Adrenal gland (tissue), 5 donors: ENCODE measurements at regions not wholly inside any gene's neighbourhood (a gene's known extent, or its start where the extent isn't known, plus 50 kb on each side); places are given as distances from the start of the nearest gene placed in this dataset.

Experiments used
- CTCF ChIP-seq, 6 experiments: fragments of 450-650 bp in 4 of 6; fragments of 200-600 bp in 2 of 6; sonication (generic) in 1 of 6; IDR thresholded peaks; 1 replicate in 5 of 6; 2 replicates in 1 of 6; pipeline versions ENCODE4 v1.5.1 to v1.8.0; 2016 to 2021; ENCODE audit warnings: antibody characterized with exemption in 6 of 6, mild to moderate bottlenecking in 2 of 6, moderate library complexity in 1 of 6
- POLR2A ChIP-seq, 2 donors: fragments of 450-650 bp; IDR thresholded peaks; one replicate each; pipeline ENCODE4 v1.6.1; 2017; ENCODE audit warnings: antibody characterized with exemption in 2 of 2, mild to moderate bottlenecking in 2 of 2, moderate library complexity in 1 of 2
- donor health status: DM: no; HTN: no; CAD: no.

- TF ChIP-seq CTCF (IDR thresholded peaks at IDR 0.05), result no peak
- TF ChIP-seq POLR2A (IDR thresholded peaks at IDR 0.05), result no peak
These were observed 228.3 kb upstream of the PKN2 start for GRCh38 chr1:88455621-88456256.
